MM.1S (cell line): ENCODE measurements at regions not wholly inside any gene's neighbourhood (a gene's known extent, or its start where the extent isn't known, plus 50 kb on each side); places are given as distances from the start of the nearest gene placed in this dataset.

Experiments
- DNase-seq: peaks from one replicate; pipeline ENCODE4 v3.0.0-alpha.2; 2015
- H2AFZ ChIP-seq: fragments of 300-600 bp; sonication (generic); 2 replicates; pipeline ENCODE4 v1.6.0; 2016; ENCODE audit warnings: antibody characterized with exemption, low read length
- H3F3A ChIP-seq: fragments of 300-600 bp; sonication (generic); 2 replicates; pipeline ENCODE4 v1.6.1; 2016; ENCODE audit warnings: mild to moderate bottlenecking, antibody characterized with exemption, low read length, moderate library complexity, mixed read lengths; ENCODE audit not compliant: insufficient read depth
- H3K27ac ChIP-seq: fragments of 300-600 bp; sonication (generic); 2 replicates; pipeline ENCODE4 v1.5.1; 2016; ENCODE audit warnings: mild to moderate bottlenecking, low read length
- H3K27me3 ChIP-seq: fragments of 300-600 bp; sonication (generic); replicated peaks from 2 replicates; pipeline ENCODE4 v1.6.0; 2016; ENCODE audit warnings: low read length; ENCODE audit not compliant: insufficient read depth
- H3K36me3 ChIP-seq: fragments of 300-600 bp; sonication (generic); replicated peaks from 2 replicates; pipeline ENCODE4 v1.6.1; 2016; ENCODE audit warnings: mild to moderate bottlenecking, low read length, mixed read lengths; ENCODE audit not compliant: insufficient read depth
- H3K4me1 ChIP-seq: fragments of 300-600 bp; sonication (generic); 2 replicates; pipeline ENCODE4 v1.6.1; 2016; ENCODE audit warnings: low read length, mixed read lengths
- H3K4me2 ChIP-seq: fragments of 300-600 bp; sonication (generic); 2 replicates; pipeline ENCODE4 v1.6.0; 2016; ENCODE audit warnings: low read depth, low read length
- H3K4me3 ChIP-seq: fragments of 300-600 bp; sonication (generic); 2 replicates; pipeline ENCODE4 v1.5.1; 2016; ENCODE audit warnings: low read length, mixed read lengths
- H3K79me2 ChIP-seq: fragments of 300-600 bp; sonication (generic); 2 replicates; pipeline ENCODE4 v1.6.1; 2016; ENCODE audit warnings: mixed run types, low read length, mixed read lengths
- H3K9ac ChIP-seq: fragments of 300-600 bp; sonication (generic); 2 replicates; pipeline ENCODE4 v1.6.1; 2016; ENCODE audit warnings: low read length, mixed read lengths
- H3K9me2 ChIP-seq: fragments of 300-600 bp; sonication (generic); replicated peaks from 2 replicates; pipeline ENCODE4 v1.6.1; 2016; ENCODE audit warnings: mild to moderate bottlenecking, low read length, mixed read lengths; ENCODE audit not compliant: insufficient read depth
- H3K9me3 ChIP-seq: fragments of 300-600 bp; sonication (generic); replicated peaks from 2 replicates; pipeline ENCODE4 v1.6.1; 2016; ENCODE audit warnings: mild to moderate bottlenecking, low read length, mixed read lengths; ENCODE audit not compliant: insufficient read depth
- H4K20me1 ChIP-seq: fragments of 300-600 bp; sonication (generic); 2 replicates; pipeline ENCODE4 v1.6.1; 2016; ENCODE audit warnings: mild to moderate bottlenecking, low read length, moderate library complexity, mixed read lengths; ENCODE audit not compliant: insufficient read depth
- CTCF ChIP-seq: fragments of 300-600 bp; sonication (generic); IDR thresholded peaks from 2 replicates; pipeline ENCODE4 v1.5.1; 2016; ENCODE audit warnings: antibody characterized with exemption, low read length, mixed read lengths
- EZH2 ChIP-seq: fragments of 300-600 bp; sonication (generic); optimal IDR thresholded peaks from 2 replicates; pipeline ENCODE3; 2017; ENCODE audit warnings: low read depth, mild to moderate bottlenecking, antibody characterized with exemption, low read length, mixed read lengths
- EZH2phosphoT487 ChIP-seq: fragments of 300-600 bp; sonication (generic); IDR thresholded peaks from 2 replicates; pipeline ENCODE4 v1.6.1; 2018; ENCODE audit warnings: antibody characterized with exemption, low read length

GRCh38 chr3:167148136-167148535, 232.0 kb downstream of the ZBBX start:
- Histone ChIP-seq H3K4me2 (no peak overlapping the region), H3K27ac (no peak overlapping the region), H3K4me1 (no peaks in the 10 kb centered on the region), H3K79me2 (no peaks in the 10 kb centered on the region), H3K9me3 (no peaks in the 10 kb centered on the region), H3K36me3 (no peaks in the 10 kb centered on the region), H4K20me1 (no peaks in the 10 kb centered on the region), H3K9ac (no peak overlapping the region), H3K4me3 (no peak overlapping the region), H2AFZ (no peak overlapping the region), H3K27me3 (no peaks in the 10 kb centered on the region), H3K9me2 (no peaks in the 10 kb centered on the region), H3F3A (no peaks in the 10 kb centered on the region)
- no peak for TF ChIP-seq EZH2
- TF ChIP-seq CTCF: no peak
- TF ChIP-seq EZH2phosphoT487: no peak
- no peak for DNase-seq

GRCh38 chr3:167146911-167147310, 233.2 kb downstream of the ZBBX start:
- Histone ChIP-seq H3F3A (no peaks in the 10 kb centered on the region), H3K27ac (no peak overlapping the region), H3K27me3 (no peaks in the 10 kb centered on the region), H3K36me3 (no peaks in the 10 kb centered on the region), H3K9me3 (no peaks in the 10 kb centered on the region), H3K9ac (no peak overlapping the region), H4K20me1 (no peaks in the 10 kb centered on the region), H3K79me2 (no peaks in the 10 kb centered on the region), H3K4me3 (no peak overlapping the region), H2AFZ (no peak overlapping the region), H3K9me2 (no peaks in the 10 kb centered on the region), H3K4me2 (no peak overlapping the region), H3K4me1 (no peaks in the 10 kb centered on the region)
- no peak for DNase-seq
- TF ChIP-seq EZH2: no peak
- TF ChIP-seq EZH2phosphoT487: no peak
- no peak for TF ChIP-seq CTCF

GRCh38 chr3:167125612-167126407, 254.3 kb downstream of the ZBBX start:
- no peaks in the 10 kb centered on the region for H3F3A ChIP-seq
- H3K79me2 ChIP-seq: no peaks in the 10 kb centered on the region
- H3K4me1 ChIP-seq: 0 out of 2 replicates have a peak, but pooled peaks cover 5% of the 10 kb centered on the region
- H3K27ac ChIP-seq: no peak overlapping the region
- H4K20me1 ChIP-seq: no peaks in the 10 kb centered on the region
- no peak for TF ChIP-seq CTCF
- no peak for TF ChIP-seq EZH2
- no peak for TF ChIP-seq EZH2phosphoT487
- no peak overlapping the region for H3K4me2 ChIP-seq
- no peak overlapping the region for H3K4me3 ChIP-seq
- no peaks in the 10 kb centered on the region for H3K27me3 ChIP-seq
- no peak overlapping the region for H2AFZ ChIP-seq
- H3K36me3 ChIP-seq: no peaks in the 10 kb centered on the region
- no peaks in the 10 kb centered on the region for H3K9me2 ChIP-seq
- H3K9ac ChIP-seq: no peak overlapping the region
- no peaks in the 10 kb centered on the region for H3K9me3 ChIP-seq
- DNase-seq: no peak
